ENCODE measurements at regions not wholly inside any gene's neighbourhood (a gene's known extent, or its start where the extent isn't known, plus 50 kb on each side); places are given as distances from the start of the nearest gene placed in this dataset.

DNA sequence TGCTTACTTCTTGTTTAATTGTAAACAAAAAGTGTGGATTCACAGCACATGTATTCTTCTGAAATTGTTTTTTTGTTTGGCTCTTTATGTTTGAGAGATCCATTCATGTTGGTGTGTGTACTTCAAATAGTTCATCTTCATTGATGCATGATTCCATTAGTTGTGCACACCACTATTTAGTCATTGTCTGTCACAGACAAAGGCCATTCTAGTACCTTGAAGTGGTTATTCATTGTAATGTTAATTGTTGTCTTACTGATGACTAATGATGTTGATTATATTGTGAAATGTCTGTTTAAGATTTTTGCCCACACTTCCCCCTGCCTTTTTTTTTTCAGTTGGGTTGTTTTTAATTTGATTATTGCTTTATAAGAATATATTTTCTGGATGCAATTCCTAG lies 391.3 kb downstream of the DIRAS2 start:
- intact Hi-C loops (cut with micrococcal nuclease): no loop called here

DNA sequence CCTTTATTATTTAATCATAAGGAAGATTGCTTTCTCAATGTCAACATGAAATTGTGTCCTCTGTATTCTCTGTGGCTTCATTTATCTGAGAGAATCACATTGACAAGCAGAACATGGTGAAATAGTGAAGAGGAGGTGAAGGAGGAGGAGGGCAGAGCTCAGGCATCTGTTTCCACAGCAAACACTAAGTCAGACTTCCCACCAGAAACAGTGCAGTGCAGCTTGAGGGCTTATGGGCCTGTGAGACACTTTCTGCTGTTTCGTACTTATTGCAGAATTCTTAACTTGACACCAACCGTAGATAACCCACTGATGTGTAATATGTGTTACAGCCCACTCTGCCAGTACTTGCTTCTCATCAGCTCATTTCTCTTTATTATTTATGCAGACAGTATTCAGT lies 386.3 kb downstream of the DIRAS2 start:
- intact Hi-C loops (cut with micrococcal nuclease): no loop called here

DNA sequence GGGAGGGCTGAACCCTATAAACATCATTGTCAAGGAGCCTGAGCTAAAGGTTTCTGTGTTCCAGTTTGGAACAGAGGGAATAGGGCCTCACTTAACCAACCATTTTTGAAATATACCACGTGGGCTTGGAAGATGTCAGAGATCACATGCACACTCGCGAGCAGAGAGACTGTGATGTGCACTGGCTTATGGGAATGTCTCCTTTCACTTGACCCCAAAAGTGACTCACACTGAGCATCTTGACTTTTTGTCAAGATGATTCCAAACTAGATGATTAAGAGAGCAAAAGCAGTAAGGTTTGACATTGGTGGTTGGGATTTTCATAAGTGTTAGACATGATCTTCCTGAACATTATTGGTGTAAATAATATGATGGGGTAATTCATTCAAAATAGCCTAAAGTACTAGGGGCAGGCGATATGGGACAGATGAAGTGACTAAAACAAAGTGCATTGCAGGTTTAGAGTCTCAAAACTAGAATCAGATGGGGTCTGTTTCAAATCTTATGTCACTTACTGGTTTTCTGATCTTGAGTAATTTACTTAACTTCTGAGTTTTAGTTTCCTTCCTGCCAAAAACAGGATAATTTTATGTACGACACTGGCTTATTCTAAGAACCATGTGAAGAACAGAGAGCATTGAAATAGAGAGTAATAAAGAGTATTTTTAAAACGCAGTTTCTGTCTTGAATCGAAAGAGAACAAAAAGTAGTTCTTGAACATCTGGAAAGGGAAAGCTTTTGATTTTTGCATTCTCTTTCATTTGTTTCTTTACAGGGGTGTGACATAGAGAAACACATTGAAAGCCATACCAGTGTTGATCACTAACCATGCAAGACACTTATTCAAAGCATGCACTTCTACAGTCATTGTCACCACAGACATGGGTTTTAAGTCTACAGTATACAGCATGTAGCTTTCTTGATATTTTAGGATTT lies 383.0 kb downstream of the DIRAS2 start:
- intact Hi-C loops (cut with micrococcal nuclease): no loop called here

DNA sequence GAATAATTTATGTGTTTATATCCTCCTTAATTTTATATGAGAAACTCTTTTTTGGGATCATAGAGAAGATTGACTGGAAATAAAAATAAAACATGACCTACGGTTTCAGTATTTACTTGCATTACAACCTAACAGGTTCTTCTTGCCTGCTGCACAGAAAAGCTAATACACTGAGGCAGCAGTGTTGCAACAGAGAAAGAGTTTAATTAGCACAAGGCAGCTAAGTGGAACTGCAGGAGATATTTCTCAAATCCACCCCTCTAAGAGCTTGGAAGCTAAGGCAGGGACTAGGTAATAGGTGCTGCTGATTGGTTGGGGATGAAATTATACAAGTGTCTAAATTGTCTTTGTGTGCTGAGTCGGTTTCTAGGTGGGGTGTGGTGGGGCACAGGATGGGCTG lies 380.9 kb downstream of the DIRAS2 start:
- intact Hi-C loops (cut with micrococcal nuclease): no loop called here

DNA sequence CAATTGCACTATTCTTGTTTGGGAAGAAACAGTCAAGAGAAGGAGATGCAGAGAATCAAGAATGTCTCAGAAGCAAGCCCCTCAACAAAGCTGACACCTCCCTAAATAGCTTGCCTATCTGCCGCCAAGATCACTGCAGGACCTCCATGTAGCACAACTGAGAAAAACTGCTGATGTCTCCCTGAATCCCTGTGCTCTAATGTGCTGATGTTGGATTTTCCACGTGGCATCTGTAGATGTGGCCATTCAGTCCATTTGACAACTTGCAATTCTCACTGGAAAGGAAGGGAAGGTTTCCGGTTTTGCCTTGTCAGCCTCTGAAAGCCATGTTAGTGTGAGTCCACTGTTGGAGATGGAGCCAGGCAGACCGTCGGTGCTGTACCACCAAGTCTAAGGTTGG lies 374.0 kb downstream of the DIRAS2 start:
- intact Hi-C loops (cut with micrococcal nuclease): no loop called here

DNA sequence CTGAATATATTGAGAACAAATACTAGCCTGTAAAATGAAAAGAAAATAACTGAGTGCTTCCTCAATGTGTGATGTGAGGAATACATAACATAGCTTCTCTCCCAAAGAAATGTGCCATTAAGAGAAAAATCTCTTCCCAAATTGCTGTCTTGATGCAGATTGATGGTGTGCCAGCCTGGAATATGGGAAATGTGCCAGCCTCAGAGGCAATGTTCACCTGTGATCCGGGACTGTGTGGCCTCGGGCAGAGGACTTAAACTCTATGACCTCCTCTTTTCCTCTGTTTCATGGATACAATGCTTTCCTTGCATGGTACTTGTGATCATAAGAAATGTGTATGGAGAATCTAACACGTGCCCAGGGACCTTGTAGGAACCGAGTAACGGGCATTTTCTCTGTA lies 370.9 kb downstream of the DIRAS2 start:
- intact Hi-C loops (cut with micrococcal nuclease): no loop called here

DNA sequence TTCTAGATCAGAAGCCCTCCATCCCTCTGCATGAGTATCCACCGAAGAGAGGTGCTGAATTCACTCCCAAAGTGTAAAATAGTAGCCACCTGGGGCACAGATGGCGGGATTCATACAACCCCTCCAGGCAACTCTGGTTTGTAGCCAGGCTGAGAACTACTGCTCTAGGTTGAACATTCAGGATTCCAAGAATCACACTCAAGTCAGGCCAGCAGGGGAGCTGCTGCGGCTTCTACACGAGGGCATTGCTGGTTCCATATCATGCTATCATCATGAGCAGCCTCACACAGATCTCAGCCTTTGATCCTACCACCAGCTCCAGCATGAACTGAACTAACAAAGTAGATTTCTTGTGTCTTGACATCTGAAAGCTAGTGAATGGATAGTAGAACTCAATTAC lies 367.9 kb downstream of the DIRAS2 start:
- intact Hi-C loops (cut with micrococcal nuclease): no loop called here

DNA sequence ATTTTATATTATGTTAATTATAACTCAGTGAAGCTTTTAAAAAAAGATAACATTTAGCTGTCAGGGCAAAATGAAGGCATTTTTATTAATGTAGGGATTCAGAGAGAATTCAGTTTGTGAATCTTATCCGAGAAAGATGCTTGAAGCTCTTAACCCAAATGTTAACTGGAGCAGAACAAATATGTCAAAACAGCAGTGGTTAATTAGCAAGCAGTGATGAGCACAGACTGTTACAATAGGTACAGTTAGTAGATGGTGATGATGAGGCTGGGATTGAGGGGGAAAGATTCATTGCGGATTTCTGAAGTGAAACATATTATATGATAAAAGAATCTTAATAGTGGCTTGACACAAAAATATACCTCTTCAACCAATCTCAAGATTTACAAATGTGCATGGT lies 356.7 kb downstream of the DIRAS2 start:
- intact Hi-C loops (cut with micrococcal nuclease): no loop called here

DNA sequence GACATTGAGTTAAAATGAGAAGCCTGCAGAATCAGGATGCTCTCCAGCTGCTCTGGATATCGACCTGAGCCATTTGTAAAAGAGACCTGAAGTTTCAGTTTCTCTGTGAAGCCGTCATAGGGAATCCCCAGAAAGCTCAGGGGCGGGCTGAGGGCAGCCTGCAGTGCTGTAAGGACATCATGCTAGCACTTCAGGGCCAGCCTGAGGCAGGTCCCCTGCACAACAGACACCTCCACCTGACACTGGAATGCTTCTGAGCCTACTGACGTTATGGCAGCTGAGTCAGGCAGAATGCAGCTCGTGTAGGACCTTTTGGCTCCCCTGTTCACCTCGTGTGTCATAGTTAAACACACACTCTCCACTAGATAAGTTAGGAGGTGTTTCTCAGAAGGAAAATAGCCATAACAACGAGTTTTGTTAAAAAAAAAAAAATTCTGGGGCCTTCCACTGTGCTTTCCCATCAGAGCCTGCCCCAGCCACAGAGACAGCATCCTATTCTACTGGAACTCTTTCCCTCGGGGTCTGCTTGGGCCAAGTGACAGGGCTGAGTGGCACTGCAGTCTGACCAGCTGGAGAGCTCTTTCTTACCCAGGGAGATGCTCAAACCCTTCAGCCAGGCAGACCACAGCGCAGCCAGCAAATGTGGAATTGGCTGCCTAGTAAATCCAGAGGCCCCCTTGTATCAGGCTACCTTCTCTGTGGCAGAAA lies 354.9 kb downstream of the DIRAS2 start:
- intact Hi-C loops (cut with micrococcal nuclease): no loop called here

DNA sequence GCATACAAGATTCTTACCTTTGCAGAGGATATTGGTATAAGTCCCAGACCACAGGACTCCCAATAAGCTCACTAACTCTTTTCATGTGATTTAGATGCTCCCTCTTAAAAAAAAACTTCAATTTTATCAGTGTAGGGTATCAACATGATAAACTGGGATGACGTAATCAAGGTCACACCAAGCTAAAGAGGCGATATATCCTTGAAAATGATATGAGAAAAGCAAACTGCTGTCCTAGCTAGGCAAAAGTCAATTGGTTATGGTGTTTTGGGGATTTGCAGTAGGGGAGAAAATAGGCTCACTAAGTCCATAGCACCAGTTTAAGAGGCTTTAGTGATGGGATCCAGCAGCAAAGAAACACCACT lies 354.4 kb downstream of the DIRAS2 start:
- intact Hi-C loops (cut with micrococcal nuclease): no loop called here

DNA sequence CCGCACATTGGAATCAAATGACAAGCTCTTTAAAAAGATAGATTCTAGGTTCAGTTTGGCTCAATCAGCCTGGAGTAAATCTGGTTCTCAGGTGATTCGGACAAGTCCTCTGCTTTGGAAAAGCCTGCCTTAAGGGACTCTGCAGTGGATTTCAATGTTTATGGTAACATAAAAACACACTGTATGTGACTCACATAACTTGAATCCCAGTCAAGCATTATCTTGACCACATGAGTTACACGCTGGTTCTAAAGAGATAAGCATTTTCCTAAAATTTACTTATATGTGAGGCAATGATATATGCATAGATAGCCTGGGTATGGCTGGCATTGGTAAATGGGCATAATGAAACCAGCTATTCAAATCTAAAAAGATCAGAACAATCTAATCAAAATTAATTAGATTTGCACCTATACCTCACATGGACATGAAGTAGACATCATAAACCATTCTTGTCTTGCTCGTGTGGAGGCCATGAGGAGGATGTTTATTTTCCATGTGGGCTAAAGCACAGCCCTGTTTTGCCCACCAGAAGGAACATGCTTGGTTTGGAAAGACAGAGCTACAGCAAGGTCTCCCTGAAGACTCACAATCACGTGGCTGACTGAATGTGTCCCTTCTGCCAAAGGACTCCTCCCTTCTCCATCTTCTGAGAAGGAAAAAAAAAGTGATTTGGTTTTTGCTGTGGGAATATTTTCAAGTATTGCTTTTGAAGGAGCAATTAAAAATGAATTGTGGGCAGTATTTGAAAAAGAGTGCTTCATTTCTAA lies 351.7 kb downstream of the DIRAS2 start:
- intact Hi-C loops (cut with micrococcal nuclease): no loop called here

DNA sequence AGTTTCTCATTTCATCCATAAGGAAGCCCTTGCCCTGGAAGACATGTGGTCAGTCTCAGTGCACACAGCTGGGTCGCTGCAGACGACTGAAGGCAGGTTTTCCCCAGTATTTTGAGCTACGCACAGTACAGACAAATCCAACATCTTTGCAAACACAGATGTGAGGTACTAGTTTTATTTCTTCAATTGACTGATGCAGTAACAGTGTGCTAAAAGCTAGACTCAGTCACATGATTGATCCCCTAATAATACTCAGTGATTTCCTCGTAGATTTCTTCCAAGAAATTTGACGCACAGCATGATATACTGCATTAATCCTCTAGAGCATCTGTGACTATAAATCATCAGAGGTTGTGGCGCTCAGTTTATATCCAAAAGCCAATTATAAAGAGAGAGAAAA lies 346.1 kb downstream of the DIRAS2 start:
- intact Hi-C loops (cut with micrococcal nuclease): no loop called here

DNA sequence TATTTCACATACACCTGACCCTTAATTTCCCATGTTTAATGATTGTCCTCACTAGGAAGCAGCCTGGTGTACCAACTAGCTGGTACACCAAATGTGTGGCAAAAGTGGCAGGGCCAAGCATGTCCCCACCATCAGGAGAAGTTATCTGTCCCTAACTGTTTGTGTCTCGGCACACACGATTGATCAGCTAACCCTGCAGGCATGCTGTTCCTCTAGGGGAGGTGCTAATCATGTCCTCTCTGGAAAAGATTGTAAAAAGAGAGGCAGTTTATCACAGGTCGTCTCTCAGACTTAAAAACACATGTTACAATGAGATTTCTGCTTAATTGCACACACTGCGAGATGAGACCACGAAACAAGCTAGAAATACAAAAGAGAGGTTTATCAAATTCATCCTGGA lies 342.7 kb downstream of the DIRAS2 start:
- intact Hi-C loops (cut with micrococcal nuclease): no loop called here

DNA sequence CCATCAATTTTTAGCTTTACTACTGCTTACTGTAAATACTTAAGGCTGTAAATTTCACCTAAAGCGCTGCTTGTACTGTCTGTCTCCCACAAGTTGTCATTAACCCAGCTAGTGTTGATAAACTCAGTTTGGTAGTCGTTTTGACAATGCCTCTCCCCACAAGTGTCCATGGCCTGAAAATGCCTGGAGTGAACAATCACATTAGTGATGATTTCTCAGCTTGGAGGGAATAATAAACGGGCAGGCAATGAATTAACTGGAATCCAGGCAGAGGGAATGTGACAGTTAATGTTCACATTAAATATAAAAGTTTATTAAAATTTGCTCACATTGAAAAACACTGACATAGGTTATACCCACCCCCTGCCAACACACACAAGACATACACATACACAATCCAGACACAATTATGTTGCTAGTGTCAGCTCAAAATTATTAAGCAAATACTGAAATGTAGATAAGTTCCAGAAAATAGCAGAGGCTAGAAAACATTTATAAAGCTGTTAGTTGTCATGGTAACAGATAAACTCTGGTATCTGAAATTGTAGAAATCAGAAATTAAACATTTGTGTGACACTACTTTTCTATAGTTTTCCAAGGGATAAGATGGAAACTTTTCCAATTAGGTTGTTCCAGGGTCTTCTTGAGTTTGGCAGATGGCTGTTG lies 341.9 kb downstream of the DIRAS2 start:
- intact Hi-C loops (cut with micrococcal nuclease): no loop called here

DNA sequence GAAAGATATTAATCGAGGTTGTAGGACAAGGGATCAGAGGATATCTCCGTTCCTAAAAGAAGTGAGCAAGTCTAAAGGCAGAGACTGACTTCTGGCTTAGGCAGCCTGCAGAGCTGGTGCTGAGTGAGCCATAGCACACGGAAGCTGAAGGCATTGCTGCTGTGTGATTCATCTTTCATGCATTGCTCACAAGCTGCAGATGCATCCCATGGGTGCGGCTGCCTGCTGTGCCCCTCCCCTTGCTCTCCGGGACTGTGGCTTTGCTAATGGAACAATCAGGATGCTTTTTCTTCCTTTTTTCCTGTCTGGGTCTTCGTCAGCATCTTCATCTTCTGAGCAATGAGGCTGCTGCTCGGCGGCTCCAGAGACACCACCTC lies 341.4 kb downstream of the DIRAS2 start:
- intact Hi-C loops (cut with micrococcal nuclease): no loop called here

DNA sequence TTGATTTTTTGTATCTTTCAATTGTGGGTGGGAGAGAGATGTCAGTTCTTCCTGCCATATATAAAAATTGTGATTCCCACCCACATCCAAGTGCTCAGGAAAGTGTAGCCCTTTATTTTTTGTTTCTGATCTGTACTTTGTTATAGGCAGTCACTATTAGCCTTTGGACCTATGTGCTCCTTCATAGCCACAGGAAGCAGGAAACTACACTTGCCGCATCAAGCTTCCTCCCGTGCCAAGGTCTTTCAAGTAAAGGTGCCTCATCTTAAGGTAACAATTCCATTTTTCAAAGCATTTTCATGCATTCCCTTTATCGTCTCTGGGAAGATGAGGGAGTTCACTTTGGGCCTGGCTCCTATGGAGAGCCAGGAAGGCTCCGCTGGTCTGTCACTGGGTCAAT lies 339.0 kb downstream of the DIRAS2 start:
- intact Hi-C loops (cut with micrococcal nuclease): no loop called here

DNA sequence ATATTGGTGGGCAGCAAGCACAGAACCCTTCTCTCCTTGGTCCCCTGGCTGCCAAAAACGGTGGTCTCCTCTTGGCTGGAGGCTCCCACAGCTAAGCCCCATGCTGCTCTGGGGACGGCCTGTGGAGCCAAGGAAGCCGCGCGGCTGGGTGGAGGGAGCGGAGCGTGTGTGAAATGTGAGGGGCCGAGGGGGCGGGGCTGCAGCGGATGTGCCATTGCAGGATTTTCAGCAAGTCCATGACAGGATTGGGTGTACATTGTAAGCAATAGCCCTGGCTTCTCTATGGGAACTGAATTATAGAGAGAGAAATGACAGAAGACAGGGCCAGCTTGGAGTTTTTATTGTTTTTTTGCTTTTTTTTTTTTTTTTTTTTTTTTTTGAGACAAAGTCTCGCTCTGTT lies 336.5 kb downstream of the DIRAS2 start:
- intact Hi-C loops (cut with micrococcal nuclease): no loop called here

DNA sequence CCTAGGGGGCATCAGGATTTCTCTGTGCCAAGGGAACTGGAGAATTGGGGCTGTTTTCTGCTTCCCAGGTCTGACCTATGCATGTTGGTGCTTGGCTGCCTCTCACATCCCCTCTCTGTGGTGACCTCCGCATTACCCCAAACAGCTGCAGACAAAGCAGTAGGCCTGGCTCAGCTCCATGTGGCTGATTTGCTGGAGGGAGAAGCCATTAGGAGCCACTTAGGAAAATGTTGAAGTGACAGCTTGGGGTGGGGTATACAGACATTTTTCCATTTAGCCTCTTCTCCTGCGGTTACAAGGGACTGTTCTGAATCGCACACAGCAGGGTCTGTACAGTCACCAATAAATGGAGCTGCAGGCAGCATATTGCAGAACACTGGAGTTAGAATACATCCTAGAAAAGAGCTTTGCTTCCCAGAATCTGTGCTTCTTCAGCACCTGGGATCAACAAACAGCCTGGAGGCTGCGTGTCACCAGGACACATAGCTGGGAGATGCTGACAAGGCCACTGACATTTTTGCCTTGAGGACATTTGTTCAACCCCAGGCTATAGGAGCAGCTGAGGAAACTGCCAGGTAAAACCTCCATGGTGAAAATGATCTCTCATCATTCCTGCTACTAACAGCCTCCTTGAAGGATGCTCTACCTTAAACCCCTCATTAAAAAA lies 335.3 kb downstream of the DIRAS2 start:
- intact Hi-C loops (cut with micrococcal nuclease): no loop called here

DNA sequence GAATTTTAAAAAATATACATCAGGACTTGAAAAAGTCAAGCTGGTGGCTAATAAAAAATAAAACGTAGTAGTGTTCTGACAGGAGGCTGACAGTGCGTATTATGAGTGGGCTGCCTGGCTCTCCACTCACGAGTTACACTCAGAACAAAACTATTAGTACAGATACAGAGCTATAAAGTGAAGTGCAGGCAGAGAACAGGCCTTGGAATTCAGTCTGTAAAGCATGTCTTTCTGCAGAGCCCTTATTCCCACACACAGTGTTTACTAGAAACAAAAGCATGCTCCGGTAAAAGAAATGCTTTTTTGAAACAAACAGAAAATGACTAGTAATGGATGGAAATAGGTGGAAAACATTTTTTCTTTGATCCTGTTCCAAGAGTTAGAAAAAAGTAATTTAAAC lies 334.7 kb downstream of the DIRAS2 start:
- intact Hi-C loops (cut with micrococcal nuclease): no loop called here

DNA sequence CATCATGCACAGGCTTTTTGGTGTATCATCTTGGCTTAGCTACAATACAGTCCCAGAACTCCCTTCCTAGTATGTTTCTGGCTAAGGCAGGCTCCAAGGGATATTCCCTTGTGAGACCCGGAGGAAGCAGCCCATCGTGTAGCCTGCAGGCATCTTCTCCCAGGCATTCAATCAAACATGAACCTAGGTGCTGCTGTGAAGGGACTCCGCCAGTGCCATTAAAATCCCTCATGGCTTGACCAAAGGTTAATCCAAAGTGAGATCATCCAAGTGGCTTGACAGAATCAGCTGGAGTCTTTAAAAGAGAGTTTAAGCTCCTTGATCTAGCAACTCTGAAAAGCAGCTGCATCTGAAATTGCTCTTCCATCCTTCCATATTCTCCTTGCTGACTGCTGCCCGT lies 333.9 kb downstream of the DIRAS2 start:
- intact Hi-C loops (cut with micrococcal nuclease): no loop called here
